GM23338 (cell line): ENCODE measurements at regions not wholly inside any gene's neighbourhood (a gene's known extent, or its start where the extent isn't known, plus 50 kb on each side); places are given as distances from the start of the nearest gene placed in this dataset.

Experiments
- ATAC-seq: fragments of 200-7000 bp; cut with Tn5 transposase; 3 replicates; pipeline ENCODE4 v1.9.1; 2020
- DNase-seq: peaks from one replicate; pipeline ENCODE4 v3.0.0-alpha.2; 2015; ENCODE audit warnings: low spot score
- H2AFZ ChIP-seq: fragments of 200-600 bp; sonication (generic); 2 replicates; pipeline ENCODE4 v1.8.0; 2016; ENCODE audit warnings: antibody characterized with exemption, mild to moderate bottlenecking, moderate library complexity
- H3F3A ChIP-seq: fragments of 200-600 bp; sonication (generic); replicated peaks from 2 replicates; pipeline ENCODE4 v1.8.0; 2017; ENCODE audit warnings: antibody characterized with exemption, mixed run types, low read depth
- H3K27ac ChIP-seq: fragments of 200-600 bp; sonication (generic); 2 replicates; pipeline ENCODE4 v1.6.1; 2016; ENCODE audit warnings: low read depth
- H3K27me3 ChIP-seq: fragments of 200-600 bp; sonication (generic); 2 replicates; pipeline ENCODE4 v1.8.0; 2016; ENCODE audit warnings: mild to moderate bottlenecking, mixed run types, moderate library complexity; ENCODE audit not compliant: insufficient read depth
- H3K36me3 ChIP-seq: fragments of 200-600 bp; sonication (generic); 2 replicates; pipeline ENCODE4 v1.8.0; 2016; ENCODE audit warnings: mild to moderate bottlenecking; ENCODE audit not compliant: insufficient read depth
- H3K4me1 ChIP-seq: fragments of 200-600 bp; sonication (generic); 2 replicates; pipeline ENCODE4 v1.8.0; 2016; ENCODE audit warnings: mild to moderate bottlenecking, moderate library complexity; ENCODE audit not compliant: insufficient read depth
- H3K4me2 ChIP-seq: fragments of 200-600 bp; sonication (generic); 2 replicates; pipeline ENCODE4 v1.7.1; 2017; ENCODE audit warnings: mixed run types
- H3K4me3 ChIP-seq: fragments of 200-600 bp; sonication (generic); 2 replicates; pipeline ENCODE4 v1.6.1; 2016; ENCODE audit warnings: mixed run types
- H3K79me2 ChIP-seq: fragments of 200-600 bp; sonication (generic); replicated peaks from 2 replicates; pipeline ENCODE4 v1.8.0; 2017; ENCODE audit warnings: mild to moderate bottlenecking; ENCODE audit not compliant: insufficient read depth
- H3K9me2 ChIP-seq: fragments of 200-600 bp; sonication (generic); 2 replicates; pipeline ENCODE4 v1.8.0; 2017; ENCODE audit not compliant: insufficient read depth
- H4K20me1 ChIP-seq: fragments of 200-600 bp; sonication (generic); replicated peaks from 2 replicates; pipeline ENCODE4 v1.8.0; 2017; ENCODE audit warnings: mild to moderate bottlenecking; ENCODE audit not compliant: insufficient read depth
- H3K27ac Mint-ChIP-seq: 2 replicates; pipeline ENCODE4 v1.8.0; 2020; ENCODE audit warnings: inconsistent platforms, mild to moderate bottlenecking, moderate library complexity, mixed read lengths
- H3K27me3 Mint-ChIP-seq: 3 replicates; pipeline ENCODE4 v1.8.0; 2022; ENCODE audit warnings: low read depth, mild to moderate bottlenecking, moderate library complexity, mixed read lengths, inconsistent platforms; ENCODE audit not compliant: insufficient read depth, poor library complexity
- H3K36me3 Mint-ChIP-seq: 3 replicates; pipeline ENCODE4 v1.8.0; 2021; ENCODE audit warnings: low read depth, mild to moderate bottlenecking, inconsistent platforms, moderate library complexity, mixed read lengths
- H3K4me1 Mint-ChIP-seq: 3 replicates; pipeline ENCODE4 v1.8.0; 2020; ENCODE audit warnings: mild to moderate bottlenecking, inconsistent platforms, mixed read lengths
- H3K4me3 Mint-ChIP-seq: 3 replicates; pipeline ENCODE4 v1.8.0; 2021; ENCODE audit warnings: moderate library complexity, mild to moderate bottlenecking, inconsistent platforms, mixed read lengths
- H3K9me3 Mint-ChIP-seq: 3 replicates; pipeline ENCODE4 v1.8.0; 2020; ENCODE audit warnings: moderate library complexity, mild to moderate bottlenecking, inconsistent platforms, mixed read lengths
- CREB1 ChIP-seq: fragments of 250-450 bp; sonication (Bioruptor Pico); IDR thresholded peaks from 2 replicates; pipeline ENCODE4 v1.5.0; 2020; ENCODE audit warnings: low read depth, mild to moderate bottlenecking, moderate library complexity
- CTCF ChIP-seq, 2 experiments: fragments of 200-600 bp in 1 of 2; sonication (generic) in 1 of 2; conservative IDR thresholded peaks; 2 replicates each; pipeline versions ENCODE4 v1.5.1 to v1.6.1; 2016 to 2017; ENCODE audit warnings: antibody characterized with exemption in 2 of 2, low read depth in 2 of 2, mild to moderate bottlenecking in 2 of 2, moderate library complexity in 1 of 2
- NANOG ChIP-seq: IDR thresholded peaks from 2 replicates; pipeline ENCODE4 v1.6.1; 2016; ENCODE audit warnings: antibody characterized with exemption, borderline replicate concordance
- POLR2AphosphoS5 ChIP-seq: IDR thresholded peaks from 2 replicates; pipeline ENCODE4 v1.6.1; 2016; ENCODE audit warnings: antibody characterized with exemption, low read depth
- REST ChIP-seq: IDR thresholded peaks from one replicate; pipeline ENCODE4 v1.6.1; 2018; ENCODE audit warnings: antibody characterized with exemption; ENCODE audit not compliant: unreplicated experiment
- ZNF114 ChIP-seq: fragments of 250-450 bp; sonication (Bioruptor Pico); IDR thresholded peaks from 2 replicates; pipeline ENCODE4 v1.5.0; 2020; ENCODE audit warnings: mild to moderate bottlenecking, moderate library complexity
- ZNF331 ChIP-seq: fragments of 250-450 bp; sonication (Bioruptor Pico); IDR thresholded peaks from 2 replicates; pipeline ENCODE4 v1.5.0; 2020; ENCODE audit warnings: low read depth, mild to moderate bottlenecking, moderate library complexity

- H2AFZ ChIP-seq: no peak overlapping the region
- no peak overlapping the region for H3K4me2 ChIP-seq
- Mint-ChIP-seq H3K9me3 (no peaks in the 10 kb centered on the region), H3K36me3 (no peaks in the 10 kb centered on the region), H3K4me1 (peaks cover 19% of the 10 kb centered on the region), H3K27ac (no peak overlapping the region), H3K27me3 (peaks cover 2% of the 10 kb centered on the region), H3K4me3 (no peak overlapping the region)
- DNase-seq (no peak), ATAC-seq (no peak)
- H3K4me3 ChIP-seq: no peak overlapping the region
- H3K4me1 ChIP-seq: peaks cover 6% of the 10 kb centered on the region; the same call in 1 of the 2 replicates
- no peaks in the 10 kb centered on the region for H3K36me3 ChIP-seq
- peaks cover 8% of the 10 kb centered on the region; the same call in 1 of the 2 replicates for H3K9me2 ChIP-seq
- no peaks in the 10 kb centered on the region for H3K79me2 ChIP-seq
- H3K27me3 ChIP-seq: no peaks in the 10 kb centered on the region
- H4K20me1 ChIP-seq: no peaks in the 10 kb centered on the region
- H3F3A ChIP-seq: no peaks in the 10 kb centered on the region
- no peak for TF ChIP-seq CTCF (conservative IDR thresholded peaks at IDR 0.05; ENCODE audit: low read depth in 2 of 2)
- no peak for TF ChIP-seq POLR2AphosphoS5
- TF ChIP-seq ZNF331 (CRISPR knock-in tag): no peak
- TF ChIP-seq NANOG: no peak
- no peak for TF ChIP-seq CREB1
- no peak overlapping the region for H3K27ac ChIP-seq
Measured at GRCh38 chr7:26587536-26587935, 276.9 kb downstream of the SKAP2 start.

GRCh38 chr7:26588511-26588910, 275.9 kb downstream of the SKAP2 start:
- H2AFZ ChIP-seq: no peak overlapping the region
- H3K4me1 ChIP-seq: peaks cover 6% of the 10 kb centered on the region; the same call in 1 of the 2 replicates
- Mint-ChIP-seq H3K4me1 (peaks cover 19% of the 10 kb centered on the region), H3K9me3 (no peaks in the 10 kb centered on the region), H3K27ac (no peak overlapping the region), H3K27me3 (peaks cover 2% of the 10 kb centered on the region), H3K36me3 (no peaks in the 10 kb centered on the region), H3K4me3 (no peak overlapping the region; the same call in 2 of the 3 replicates)
- no peaks in the 10 kb centered on the region for H4K20me1 ChIP-seq
- 0 out of 2 replicates have a peak, but pooled peaks cover 3% of the 10 kb centered on the region for H3K9me2 ChIP-seq
- no peak overlapping the region for H3K4me3 ChIP-seq
- DNase-seq (peak; percentile 18), ATAC-seq (no peak)
- H3K79me2 ChIP-seq: no peaks in the 10 kb centered on the region
- no peaks in the 10 kb centered on the region for H3F3A ChIP-seq
- H3K36me3 ChIP-seq: no peaks in the 10 kb centered on the region
- no peak for TF ChIP-seq CTCF (conservative IDR thresholded peaks at IDR 0.05; ENCODE audit: low read depth in 2 of 2)
- no peak for TF ChIP-seq CREB1
- TF ChIP-seq NANOG: no peak
- no peak for TF ChIP-seq ZNF114
- H3K27ac ChIP-seq: no peak overlapping the region
- H3K27me3 ChIP-seq: no peaks in the 10 kb centered on the region
- H3K4me2 ChIP-seq: no peak overlapping the region

- no peak overlapping the region for H3K4me3 Mint-ChIP-seq
- Histone ChIP-seq H3F3A (no peaks in the 10 kb centered on the region), H3K27me3 (no peaks in the 10 kb centered on the region), H4K20me1 (no peaks in the 10 kb centered on the region), H2AFZ (no peak overlapping the region), H3K36me3 (no peaks in the 10 kb centered on the region), H3K4me3 (no peak overlapping the region), H3K9me2 (0 out of 2 replicates have a peak, but pooled peaks cover 3% of the 10 kb centered on the region), H3K79me2 (no peaks in the 10 kb centered on the region), H3K4me2 (no peak overlapping the region), H3K4me1 (no peaks in the 10 kb centered on the region), H3K27ac (no peak overlapping the region)
- peaks cover 14% of the 10 kb centered on the region for H3K4me1 Mint-ChIP-seq
- no peaks in the 10 kb centered on the region for H3K9me3 Mint-ChIP-seq
- H3K27me3 Mint-ChIP-seq: peaks cover 2% of the 10 kb centered on the region
- no peaks in the 10 kb centered on the region for H3K36me3 Mint-ChIP-seq
- no peak overlapping the region for H3K27ac Mint-ChIP-seq
- ATAC-seq: no peak
- TF ChIP-seq REST: no peak
- DNase-seq: no peak
Measured at GRCh38 chr7:26590709-26591108, 273.7 kb downstream of the SKAP2 start.
